GM21381 (cell line): ENCODE measurements at regions not wholly inside any gene's neighbourhood (a gene's known extent, or its start where the extent isn't known, plus 50 kb on each side); places are given as distances from the start of the nearest gene placed in this dataset.
"Not testable (repeated sequence)": the region's sequence is repeated elsewhere in the genome, so short reads cannot be mapped to it uniquely, and the experiment has no call there.

ENCODE experiments used
- ATAC-seq: cut with Tn5 transposase; IDR thresholded peaks from one replicate; pipeline ENCODE4 v1.9.1; 2021; ENCODE audit warnings: mild to moderate bottlenecking, moderate library complexity; ENCODE audit not compliant: unreplicated experiment

GRCh38 chr12:115297445-115297844 is 613.5 kb upstream of the TBX3 start:
- no peak for ATAC-seq

- no peak for ATAC-seq
Observed at GRCh38 chr12:115296613-115297198, 612.7 kb upstream of the TBX3 start.

DNA sequence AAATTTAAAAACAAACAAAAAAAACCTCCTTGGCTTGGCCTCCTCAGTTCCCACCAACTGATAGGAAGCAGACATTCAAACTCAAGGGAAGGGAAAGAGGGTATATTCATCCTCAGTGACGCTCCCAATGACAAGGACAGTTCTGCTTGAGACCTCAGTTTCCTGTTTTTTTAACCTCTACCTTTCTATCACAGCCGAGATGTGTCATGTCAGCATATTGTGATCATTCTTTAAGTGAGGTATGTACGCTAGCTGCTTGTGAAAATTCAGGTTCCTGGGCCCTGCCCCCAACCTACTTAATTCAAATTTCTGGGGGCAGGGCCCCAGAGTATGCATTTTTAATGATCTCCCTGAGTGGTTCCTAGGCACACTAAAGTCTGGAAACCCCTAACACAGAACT is 611.9 kb upstream of the TBX3 start:
- ATAC-seq = no peak

- no peak for ATAC-seq
Observed at GRCh38 chr12:115294453-115295133, 610.6 kb upstream of the TBX3 start.

DNA sequence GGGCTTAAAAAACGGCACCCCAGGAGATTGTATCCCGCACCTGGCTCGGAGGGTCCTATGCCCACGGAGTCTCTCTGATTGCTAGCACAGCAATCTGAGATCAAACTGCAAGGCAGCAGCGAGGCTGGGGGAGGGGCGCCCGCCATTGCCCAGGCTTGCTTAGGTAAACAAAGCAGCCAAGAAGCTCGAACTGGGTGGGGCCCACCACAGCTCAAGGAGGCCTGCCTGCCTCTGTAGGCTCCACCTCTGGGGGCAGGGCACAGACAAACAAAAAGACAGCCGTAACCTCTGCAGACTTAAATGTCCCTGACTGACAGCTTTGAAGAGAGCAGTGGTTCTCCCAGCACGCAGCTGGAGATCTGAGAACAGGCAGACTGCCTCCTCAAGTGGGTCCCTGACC is 601.5 kb upstream of the TBX3 start:
- not testable (repeated sequence) for ATAC-seq

DNA sequence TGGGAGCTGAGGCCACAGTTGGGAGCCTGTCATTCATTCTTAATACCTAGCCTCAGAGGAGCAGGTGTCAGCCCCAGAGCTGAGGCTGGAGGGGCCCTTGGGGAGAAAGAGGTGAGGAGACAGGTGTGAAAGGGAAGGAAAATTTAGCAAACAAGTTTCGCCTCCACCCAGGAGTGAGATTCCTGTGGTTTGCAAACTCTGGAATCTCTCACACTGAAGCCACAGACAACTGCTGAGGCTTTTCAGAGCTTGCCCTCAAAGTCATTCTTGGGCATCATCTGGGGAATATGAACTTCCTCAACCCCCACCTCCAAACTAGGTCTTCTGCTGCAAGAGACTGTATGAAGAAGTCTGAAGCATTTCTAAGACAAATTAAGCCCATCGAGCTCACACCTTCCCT is 589.5 kb upstream of the TBX3 start:
- ATAC-seq = no peak

DNA sequence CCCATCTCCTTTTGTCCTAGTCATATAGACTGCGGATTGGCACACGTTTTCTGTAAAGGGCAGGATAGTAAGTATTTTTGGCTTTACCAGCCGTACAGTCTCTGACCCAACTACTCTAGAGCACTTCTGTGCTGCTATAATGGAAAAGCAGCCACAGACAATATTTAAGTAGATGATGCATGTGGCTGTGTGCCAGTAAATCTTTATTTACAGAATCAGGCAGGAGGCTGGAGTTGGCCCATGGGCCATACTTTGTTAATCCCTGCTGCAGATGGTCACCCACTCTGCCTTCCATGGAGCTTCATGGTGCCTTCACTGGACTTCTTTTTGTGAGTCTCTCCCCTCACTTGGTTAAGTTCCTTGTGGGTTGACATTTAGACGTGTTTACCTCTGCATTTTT is 584.5 kb upstream of the TBX3 start:
- ATAC-seq = no peak

- ATAC-seq = no peak
Observed at GRCh38 chr12:115267891-115268290, 583.9 kb upstream of the TBX3 start.

GRCh38 chr12:115267464-115267863 is 583.5 kb upstream of the TBX3 start:
- no peak for ATAC-seq

DNA sequence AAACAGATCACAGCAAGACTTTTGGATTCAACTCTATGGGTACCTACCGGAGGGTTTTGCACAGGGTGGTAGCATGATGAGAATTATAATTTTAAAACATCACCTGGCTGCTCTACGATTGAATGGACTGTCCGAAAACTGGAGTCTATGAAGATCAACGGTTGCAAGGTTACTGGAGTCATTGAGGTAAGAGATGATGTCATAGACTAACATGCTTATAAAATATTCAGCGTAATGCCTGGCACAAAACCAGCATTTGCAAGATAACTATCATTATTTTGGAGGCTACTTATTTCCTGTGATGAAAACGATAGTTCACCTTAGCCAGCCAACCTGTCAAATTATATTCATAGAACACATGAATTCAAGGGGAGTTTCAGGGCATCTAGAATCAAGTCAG is 580.6 kb upstream of the TBX3 start:
- ATAC-seq = no peak

- ATAC-seq = no peak
Observed at GRCh38 chr12:115261691-115262398, 577.9 kb upstream of the TBX3 start.

- no peak for ATAC-seq
Observed at GRCh38 chr12:115260762-115261675, 577.0 kb upstream of the TBX3 start.

GRCh38 chr12:115259968-115260747 is 576.2 kb upstream of the TBX3 start:
- ATAC-seq = no peak

GRCh38 chr12:115257791-115258190 is 573.8 kb upstream of the TBX3 start:
- no peak for ATAC-seq

DNA sequence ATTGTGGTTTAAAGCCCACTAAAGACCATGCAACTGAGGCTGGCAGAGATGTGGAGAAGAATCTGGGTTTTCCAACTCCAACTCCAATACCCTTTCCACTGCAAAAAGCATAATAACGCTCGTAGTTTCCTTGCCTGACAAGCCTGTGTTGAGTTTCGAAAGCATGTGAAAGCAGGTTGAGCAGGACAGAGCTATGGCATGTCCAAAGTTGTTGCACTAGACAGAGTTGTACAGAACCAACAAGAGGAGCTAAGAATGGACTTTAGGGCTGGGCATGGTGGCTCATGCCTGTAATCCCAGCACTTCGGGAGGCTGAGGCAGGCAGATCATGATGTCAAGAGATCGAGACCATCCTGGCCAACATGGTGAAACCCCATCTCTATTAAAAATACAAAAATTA is 572.0 kb upstream of the TBX3 start:
- no peak for ATAC-seq

DNA sequence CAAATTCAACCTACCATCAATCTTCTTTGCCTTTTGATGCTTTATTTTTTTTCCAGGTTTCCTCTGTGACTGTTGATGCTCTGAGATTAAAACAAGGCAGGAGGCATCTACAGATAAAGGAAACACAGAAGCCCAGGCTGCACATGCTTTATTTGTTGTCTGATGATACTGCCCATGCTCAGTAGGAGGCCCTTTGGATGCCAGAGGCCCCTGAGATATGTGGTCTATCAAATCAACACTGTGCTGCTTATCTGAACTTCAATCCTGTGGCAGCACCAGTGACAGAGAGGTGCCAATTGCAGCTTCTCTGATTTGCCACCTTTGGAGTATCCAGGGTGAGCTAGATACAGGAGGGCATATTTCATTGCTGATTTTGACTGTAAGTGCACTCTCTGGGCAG is 571.3 kb upstream of the TBX3 start:
- no peak for ATAC-seq

DNA sequence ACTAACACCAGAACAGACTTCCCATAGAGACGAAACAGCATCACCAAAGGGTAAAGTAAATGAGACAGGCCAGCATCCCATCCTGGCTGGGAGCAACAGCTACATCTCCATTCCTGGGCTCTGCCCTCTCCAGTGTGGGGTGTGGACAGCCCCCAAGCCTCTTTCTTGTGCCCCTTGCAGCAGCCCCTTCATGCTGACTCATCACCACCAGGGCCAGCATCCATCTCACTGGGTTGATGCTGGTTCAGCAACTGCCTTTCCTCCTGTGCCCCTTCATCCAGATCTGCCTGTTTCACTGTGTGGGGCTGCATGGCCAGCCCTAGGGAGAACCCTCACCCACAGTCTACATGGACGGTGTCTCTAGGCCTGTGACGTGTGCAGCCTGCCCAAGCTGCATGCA is 569.1 kb upstream of the TBX3 start:
- ATAC-seq = no peak

- no peak for ATAC-seq
Observed at GRCh38 chr12:115251727-115252126, 567.8 kb upstream of the TBX3 start.

- ATAC-seq = no peak
Observed at GRCh38 chr12:115249671-115250278, 565.8 kb upstream of the TBX3 start.

DNA sequence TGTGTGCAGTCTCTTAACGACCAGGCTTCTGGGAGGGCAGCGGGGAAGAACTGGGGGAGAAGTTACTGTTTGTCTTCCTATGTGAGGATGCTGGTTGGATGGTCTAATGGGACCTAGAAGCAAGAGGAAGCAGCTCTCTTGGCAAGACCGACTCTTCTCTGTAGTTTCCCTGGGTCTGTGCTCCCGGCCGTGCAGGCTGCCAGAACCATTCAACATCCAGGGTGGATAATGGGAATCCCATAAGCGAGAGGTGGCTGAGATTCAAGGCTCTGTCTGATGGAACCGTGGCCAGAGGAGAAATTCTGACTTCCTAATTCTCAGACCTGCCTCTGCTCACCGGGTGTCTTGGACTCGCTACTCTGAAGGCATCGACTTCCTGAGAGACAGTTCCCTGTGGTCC is 561.0 kb upstream of the TBX3 start:
- no peak for ATAC-seq
